ENCODE measurements at regions not wholly inside any gene's neighbourhood (a gene's known extent, or its start where the extent isn't known, plus 50 kb on each side); places are given as distances from the start of the nearest gene placed in this dataset.

- no peak for DNase-seq (ENCODE audit: low spot score)
- Histone ChIP-seq H3K27ac (no peak overlapping the region), H3K4me3 (no peak overlapping the region)
- no peak for TF ChIP-seq CTCF (IDR thresholded peaks at IDR 0.05)
Observed at GRCh38 chr21:15496911-15497310, 232.9 kb upstream of the USP25 start.

GRCh38 chr21:15498455-15498854 is 231.3 kb upstream of the USP25 start:
- Histone ChIP-seq H3K27ac (no peak overlapping the region), H3K4me3 (no peak overlapping the region)
- DNase-seq (ENCODE audit: low spot score): no peak
- TF ChIP-seq CTCF (IDR thresholded peaks at IDR 0.05): no peak

- DNase-seq (ENCODE audit: low spot score): no peak
- TF ChIP-seq CTCF (IDR thresholded peaks at IDR 0.05): no peak
- no peak overlapping the region for H3K27ac ChIP-seq
- no peak overlapping the region for H3K4me3 ChIP-seq
Observed at GRCh38 chr21:15506086-15506485, 223.7 kb upstream of the USP25 start.

- Histone ChIP-seq H3K4me3 (no peak overlapping the region), H3K27ac (no peak overlapping the region)
- DNase-seq (ENCODE audit: low spot score): no peak
- TF ChIP-seq CTCF (IDR thresholded peaks at IDR 0.05): no peak
Observed at GRCh38 chr21:15508554-15508953, 221.2 kb upstream of the USP25 start.

- DNase-seq (ENCODE audit: low spot score): no peak
Observed at GRCh38 chr21:15514073-15514946, 215.5 kb upstream of the USP25 start.

GRCh38 chr21:15515908-15516307 is 213.9 kb upstream of the USP25 start:
- Histone ChIP-seq H3K4me3 (no peak overlapping the region), H3K27ac (no peak overlapping the region)
- DNase-seq (ENCODE audit: low spot score): no peak
- no peak for TF ChIP-seq CTCF (IDR thresholded peaks at IDR 0.05)

More at GRCh38 chr21:15514073-15514946, 215.5 kb upstream of the USP25 start:
- no peak overlapping the region for H3K4me3 ChIP-seq
- TF ChIP-seq CTCF (IDR thresholded peaks at IDR 0.05): no peak
- H3K27ac ChIP-seq: no peak overlapping the region

- H3K4me3 ChIP-seq: no peak overlapping the region
- no peak overlapping the region for H3K27ac ChIP-seq
- no peak for DNase-seq (ENCODE audit: low spot score)
- no peak for TF ChIP-seq CTCF (IDR thresholded peaks at IDR 0.05)
Observed at GRCh38 chr21:15517394-15517793, 212.4 kb upstream of the USP25 start.

Measured in coronary artery (tissue), 2 donors.